ENCODE measurements at regions not wholly inside any gene's neighbourhood (a gene's known extent, or its start where the extent isn't known, plus 50 kb on each side); places are given as distances from the start of the nearest gene placed in this dataset.
"Not testable (repeated sequence)": the region's sequence is repeated elsewhere in the genome, so short reads cannot be mapped to it uniquely, and the experiment has no call there.

- H3K27ac Mint-ChIP-seq, result no peak overlapping the region
- peaks cover 31% of the 10 kb centered on the region for H3K27me3 Mint-ChIP-seq
- peaks cover 2% of the 10 kb centered on the region for H3K4me1 Mint-ChIP-seq (ENCODE audit: low read depth)
- no peaks in the 10 kb centered on the region for H3K9me3 Mint-ChIP-seq
- no peaks in the 10 kb centered on the region for H3K36me3 Mint-ChIP-seq (ENCODE audit: low read depth)
- no peak overlapping the region for H3K4me3 Mint-ChIP-seq
- DNase-seq, result no peak
These were observed 406.5 kb downstream of the MIAT start for GRCh38 chr22:27063841-27064240.

GRCh38 chr22:27064386-27064785, 407.0 kb downstream of the MIAT start:
- no peak for DNase-seq
- Mint-ChIP-seq H3K36me3 (ENCODE audit: low read depth) (no peaks in the 10 kb centered on the region), H3K4me3 (no peak overlapping the region), H3K27ac (no peak overlapping the region), H3K4me1 (ENCODE audit: low read depth) (peaks cover 2% of the 10 kb centered on the region), H3K9me3 (no peaks in the 10 kb centered on the region), H3K27me3 (peaks cover 34% of the 10 kb centered on the region)

- H3K4me1 Mint-ChIP-seq (ENCODE audit: low read depth), result peaks cover 2% of the 10 kb centered on the region
- H3K4me3 Mint-ChIP-seq, result no peak overlapping the region
These were observed 407.9 kb downstream of the MIAT start for GRCh38 chr22:27065279-27065678.

DNA sequence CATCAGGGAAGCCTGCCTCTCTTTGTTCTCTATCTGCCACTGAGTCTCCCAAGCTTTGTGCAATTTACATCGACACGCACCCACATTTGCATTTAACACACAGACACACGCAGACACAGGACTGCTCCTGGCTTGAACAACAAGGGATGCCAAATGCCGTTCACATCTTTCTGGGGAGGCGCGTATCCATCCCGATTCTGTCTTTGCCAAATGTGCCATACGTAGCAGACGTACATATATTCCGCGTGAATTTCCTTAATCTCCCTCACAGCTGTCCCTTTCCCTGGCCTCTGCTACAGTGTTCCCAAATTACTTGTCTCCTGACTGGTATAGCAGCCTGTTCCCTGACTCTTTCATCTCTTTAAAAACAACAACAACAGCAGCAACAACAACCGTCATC, 409.5 kb downstream of the MIAT start:
- peaks cover 48% of the 10 kb centered on the region for H3K27me3 Mint-ChIP-seq
- no peaks in the 10 kb centered on the region for H3K9me3 Mint-ChIP-seq
- H3K4me3 Mint-ChIP-seq, result no peak overlapping the region
- H3K36me3 Mint-ChIP-seq (ENCODE audit: low read depth), result no peaks in the 10 kb centered on the region
- H3K27ac Mint-ChIP-seq, result no peak overlapping the region
- peaks cover 2% of the 10 kb centered on the region for H3K4me1 Mint-ChIP-seq (ENCODE audit: low read depth)
- no peak for DNase-seq

More at GRCh38 chr22:27065279-27065678, 407.9 kb downstream of the MIAT start:
- no peaks in the 10 kb centered on the region for H3K9me3 Mint-ChIP-seq
- H3K27ac Mint-ChIP-seq, result no peak overlapping the region
- H3K27me3 Mint-ChIP-seq, result peaks cover 36% of the 10 kb centered on the region
- no peaks in the 10 kb centered on the region for H3K36me3 Mint-ChIP-seq (ENCODE audit: low read depth)
- no peak for DNase-seq

GRCh38 chr22:27068121-27068520, 410.7 kb downstream of the MIAT start:
- no peak for DNase-seq
- no peak overlapping the region for H3K27ac Mint-ChIP-seq
- no peaks in the 10 kb centered on the region for H3K9me3 Mint-ChIP-seq
- H3K4me3 Mint-ChIP-seq, result no peak overlapping the region
- H3K27me3 Mint-ChIP-seq, result peaks cover 44% of the 10 kb centered on the region
- H3K36me3 Mint-ChIP-seq (ENCODE audit: low read depth), result no peaks in the 10 kb centered on the region
- peaks cover 2% of the 10 kb centered on the region for H3K4me1 Mint-ChIP-seq (ENCODE audit: low read depth)

GRCh38 chr22:27070594-27070993, 413.2 kb downstream of the MIAT start:
- no peak overlapping the region for H3K27ac Mint-ChIP-seq

DNA sequence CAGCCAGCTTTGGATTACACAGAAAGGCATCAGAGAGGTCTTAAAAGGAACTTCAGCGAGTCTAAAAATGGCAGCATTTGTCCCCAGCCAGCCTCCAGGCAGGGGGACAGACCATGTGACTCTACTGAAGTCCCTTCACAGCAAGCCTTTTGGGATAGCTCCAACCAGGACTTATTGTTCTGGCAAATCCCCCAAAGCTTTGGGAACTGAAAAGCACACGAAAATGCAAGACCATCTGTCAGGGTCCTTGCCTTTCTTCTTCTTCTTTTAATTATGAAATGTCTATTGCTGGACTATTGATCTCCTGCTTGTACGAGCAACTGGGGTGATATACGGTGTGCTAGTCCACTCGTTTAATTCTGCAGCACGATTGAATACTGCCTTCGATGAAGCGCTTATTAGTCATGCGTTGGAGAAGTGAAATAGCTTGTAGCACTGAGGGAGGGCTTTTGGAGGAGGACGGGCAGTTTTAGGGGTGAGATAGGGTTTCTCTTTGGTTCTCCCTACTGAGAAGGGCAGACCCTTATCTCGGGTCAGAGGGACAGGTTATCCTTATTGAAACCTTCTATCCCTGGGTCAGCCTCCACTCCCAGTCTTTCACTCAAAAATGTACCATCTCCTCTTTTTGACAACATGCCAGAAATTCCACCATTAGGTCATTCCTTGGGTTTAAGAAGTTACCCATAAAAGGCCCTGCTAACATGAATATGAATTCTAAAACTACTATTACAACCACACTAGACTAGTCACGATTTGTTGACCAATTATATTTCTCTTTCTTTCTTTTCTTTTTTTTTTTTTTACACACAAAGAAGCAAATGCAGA, 416.4 kb downstream of the MIAT start:
- Mint-ChIP-seq H3K27me3 (peaks cover 30% of the 10 kb centered on the region), H3K4me1 (ENCODE audit: low read depth) (no peaks in the 10 kb centered on the region), H3K27ac (no peak overlapping the region), H3K4me3 (no peak overlapping the region), H3K9me3 (no peaks in the 10 kb centered on the region), H3K36me3 (ENCODE audit: low read depth) (no peaks in the 10 kb centered on the region)
- no peak for DNase-seq

More at GRCh38 chr22:27070594-27070993, 413.2 kb downstream of the MIAT start:
- no peaks in the 10 kb centered on the region for H3K36me3 Mint-ChIP-seq (ENCODE audit: low read depth)
- H3K4me1 Mint-ChIP-seq (ENCODE audit: low read depth), result peaks cover 2% of the 10 kb centered on the region
- no peak for DNase-seq
- no peaks in the 10 kb centered on the region for H3K9me3 Mint-ChIP-seq
- peaks cover 38% of the 10 kb centered on the region for H3K27me3 Mint-ChIP-seq
- no peak overlapping the region for H3K4me3 Mint-ChIP-seq

GRCh38 chr22:27075028-27075678, 417.8 kb downstream of the MIAT start:
- H3K4me1 Mint-ChIP-seq (ENCODE audit: low read depth), result no peaks in the 10 kb centered on the region
- no peaks in the 10 kb centered on the region for H3K9me3 Mint-ChIP-seq
- no peaks in the 10 kb centered on the region for H3K36me3 Mint-ChIP-seq (ENCODE audit: low read depth)
- H3K27ac Mint-ChIP-seq, result no peak overlapping the region
- H3K27me3 Mint-ChIP-seq, result peaks cover 26% of the 10 kb centered on the region
- no peak overlapping the region for H3K4me3 Mint-ChIP-seq
- no peak for DNase-seq

DNA sequence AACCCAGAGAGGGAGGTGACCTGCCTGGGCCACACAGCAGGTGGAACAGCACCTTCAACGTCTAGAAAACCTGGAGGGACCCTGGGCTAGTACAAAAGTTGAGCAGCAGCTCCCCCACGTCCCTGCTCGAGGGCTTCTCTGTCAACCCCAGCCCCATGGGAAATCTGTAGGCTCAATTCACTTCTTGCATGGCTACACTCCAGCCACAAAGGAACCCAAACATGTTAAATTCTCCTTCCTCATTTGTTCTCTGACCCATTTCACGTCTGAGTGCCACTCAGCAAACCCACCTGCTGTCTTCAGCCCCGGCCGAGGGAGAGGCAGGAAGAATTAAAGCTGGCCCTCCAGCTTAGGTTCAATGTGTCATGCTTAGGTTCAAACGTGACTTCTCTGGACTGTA, 418.5 kb downstream of the MIAT start:
- Mint-ChIP-seq H3K27ac (no peak overlapping the region), H3K4me1 (ENCODE audit: low read depth) (no peaks in the 10 kb centered on the region)

DNA sequence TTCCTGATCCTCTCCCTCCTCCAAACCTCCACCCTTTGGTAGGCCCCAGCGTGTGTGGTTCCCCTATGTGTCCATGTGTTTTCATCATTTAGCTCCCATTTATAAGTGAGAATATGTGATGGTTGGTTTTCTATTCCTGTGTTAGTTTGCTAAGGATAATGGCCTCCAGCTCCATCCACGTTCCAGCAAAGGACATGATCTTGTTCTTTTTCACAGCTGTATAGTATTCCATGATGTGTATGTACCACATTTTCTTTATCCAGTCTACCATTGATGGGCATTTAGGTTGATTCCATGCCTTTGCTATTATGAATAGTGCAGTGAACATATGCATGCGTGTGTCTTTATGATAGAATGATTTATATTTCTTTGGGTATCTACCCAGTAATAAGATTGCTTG, 420.7 kb downstream of the MIAT start:
- not testable (repeated sequence) for H3K27ac Mint-ChIP-seq; DNase-seq; H3K36me3 Mint-ChIP-seq (ENCODE audit: low read depth); H3K9me3 Mint-ChIP-seq; H3K4me3 Mint-ChIP-seq; H3K4me1 Mint-ChIP-seq (ENCODE audit: low read depth)
- peaks cover 32% of the 10 kb centered on the region for H3K27me3 Mint-ChIP-seq

More for the DNA sequence above, 418.5 kb downstream of the MIAT start:
- H3K27me3 Mint-ChIP-seq, result peaks cover 26% of the 10 kb centered on the region
- DNase-seq, result no peak
- no peaks in the 10 kb centered on the region for H3K36me3 Mint-ChIP-seq (ENCODE audit: low read depth)
- H3K4me3 Mint-ChIP-seq, result no peak overlapping the region
- no peaks in the 10 kb centered on the region for H3K9me3 Mint-ChIP-seq

GRCh38 chr22:27080036-27080578, 422.7 kb downstream of the MIAT start:
- H3K27me3 Mint-ChIP-seq, result peaks cover 33% of the 10 kb centered on the region
- H3K4me3 Mint-ChIP-seq, result no peak overlapping the region
- H3K4me1 Mint-ChIP-seq (ENCODE audit: low read depth), result no peaks in the 10 kb centered on the region
- H3K36me3 Mint-ChIP-seq (ENCODE audit: low read depth), result no peaks in the 10 kb centered on the region
- H3K27ac Mint-ChIP-seq, result no peak overlapping the region
- no peak for DNase-seq
- H3K9me3 Mint-ChIP-seq, result no peaks in the 10 kb centered on the region

GRCh38 chr22:27080863-27081262, 423.5 kb downstream of the MIAT start:
- H3K36me3 Mint-ChIP-seq (ENCODE audit: low read depth), result no peaks in the 10 kb centered on the region
- no peak for DNase-seq
- H3K4me1 Mint-ChIP-seq (ENCODE audit: low read depth), result no peaks in the 10 kb centered on the region
- peaks cover 40% of the 10 kb centered on the region for H3K27me3 Mint-ChIP-seq
- H3K9me3 Mint-ChIP-seq, result no peaks in the 10 kb centered on the region
- no peak overlapping the region for H3K4me3 Mint-ChIP-seq
- H3K27ac Mint-ChIP-seq, result no peak overlapping the region

- Mint-ChIP-seq H3K36me3 (ENCODE audit: low read depth) (no peaks in the 10 kb centered on the region), H3K4me3 (no peak overlapping the region), H3K9me3 (no peaks in the 10 kb centered on the region), H3K27ac (no peak overlapping the region), H3K4me1 (ENCODE audit: low read depth) (no peaks in the 10 kb centered on the region), H3K27me3 (peaks cover 47% of the 10 kb centered on the region)
- no peak for DNase-seq
These were observed 426.2 kb downstream of the MIAT start for GRCh38 chr22:27083610-27084009.

GRCh38 chr22:27084130-27084529, 426.7 kb downstream of the MIAT start:
- Mint-ChIP-seq H3K27ac (no peak overlapping the region), H3K36me3 (ENCODE audit: low read depth) (no peaks in the 10 kb centered on the region), H3K4me3 (no peak overlapping the region), H3K9me3 (no peaks in the 10 kb centered on the region), H3K27me3 (peaks cover 45% of the 10 kb centered on the region), H3K4me1 (ENCODE audit: low read depth) (no peaks in the 10 kb centered on the region)
- no peak for DNase-seq
